ENCODE measurements at regions not wholly inside any gene's neighbourhood (a gene's known extent, or its start where the extent isn't known, plus 50 kb on each side); places are given as distances from the start of the nearest gene placed in this dataset.

- H3K36me3 Mint-ChIP-seq (ENCODE audit: low read depth) = no peaks in the 10 kb centered on the region
- no peaks in the 10 kb centered on the region for H3K27me3 Mint-ChIP-seq (ENCODE audit: low read depth)
- peaks cover 4% of the 10 kb centered on the region for H3K9me3 Mint-ChIP-seq
- no peak for TF ChIP-seq CTCF (IDR thresholded peaks at IDR 0.05; ENCODE audit: unreplicated experiment in 3 of 3)
- H3K4me3 Mint-ChIP-seq = no peak overlapping the region
- H3K4me1 Mint-ChIP-seq = peaks cover 5% of the 10 kb centered on the region
- H3K27ac Mint-ChIP-seq = no peak overlapping the region
These were observed 101.0 kb downstream of the NRN1 start for GRCh38 chr6:5905431-5906339.

- no peak for TF ChIP-seq CTCF (IDR thresholded peaks at IDR 0.05; ENCODE audit: unreplicated experiment in 3 of 3)
- H3K9me3 Mint-ChIP-seq = peaks cover 4% of the 10 kb centered on the region
- no peak overlapping the region for H3K4me3 Mint-ChIP-seq
- H3K36me3 Mint-ChIP-seq (ENCODE audit: low read depth) = no peaks in the 10 kb centered on the region
- H3K27ac Mint-ChIP-seq = no peak overlapping the region
- peaks cover 5% of the 10 kb centered on the region for H3K4me1 Mint-ChIP-seq
- H3K27me3 Mint-ChIP-seq (ENCODE audit: low read depth) = no peaks in the 10 kb centered on the region
These were observed 102.2 kb downstream of the NRN1 start for GRCh38 chr6:5904532-5904931.

GRCh38 chr6:5899216-5900045 is 107.3 kb downstream of the NRN1 start:
- Mint-ChIP-seq H3K4me3 (no peak overlapping the region), H3K36me3 (ENCODE audit: low read depth) (no peaks in the 10 kb centered on the region), H3K4me1 (no peaks in the 10 kb centered on the region), H3K27me3 (ENCODE audit: low read depth) (peaks cover 4% of the 10 kb centered on the region), H3K9me3 (peaks cover 3% of the 10 kb centered on the region), H3K27ac (no peak overlapping the region)
- no peak for TF ChIP-seq CTCF (IDR thresholded peaks at IDR 0.05; ENCODE audit: unreplicated experiment in 3 of 3)

- Mint-ChIP-seq H3K27ac (no peak overlapping the region), H3K9me3 (peaks cover 3% of the 10 kb centered on the region), H3K27me3 (ENCODE audit: low read depth) (peaks cover 4% of the 10 kb centered on the region), H3K4me1 (no peaks in the 10 kb centered on the region), H3K36me3 (ENCODE audit: low read depth) (no peaks in the 10 kb centered on the region), H3K4me3 (no peak overlapping the region)
- no peak for TF ChIP-seq CTCF (IDR thresholded peaks at IDR 0.05; ENCODE audit: unreplicated experiment in 3 of 3)
These were observed 108.2 kb downstream of the NRN1 start for GRCh38 chr6:5898563-5898962.

GRCh38 chr6:5898102-5898501 is 108.6 kb downstream of the NRN1 start:
- H3K9me3 Mint-ChIP-seq = peaks cover 5% of the 10 kb centered on the region
- TF ChIP-seq CTCF (IDR thresholded peaks at IDR 0.05; ENCODE audit: unreplicated experiment in 3 of 3) = no peak
- H3K27ac Mint-ChIP-seq = no peak overlapping the region
- H3K36me3 Mint-ChIP-seq (ENCODE audit: low read depth) = no peaks in the 10 kb centered on the region
- H3K4me1 Mint-ChIP-seq = no peaks in the 10 kb centered on the region
- peaks cover 4% of the 10 kb centered on the region for H3K27me3 Mint-ChIP-seq (ENCODE audit: low read depth)
- H3K4me3 Mint-ChIP-seq = no peak overlapping the region
